ENCODE measurements at regions not wholly inside any gene's neighbourhood (a gene's known extent, or its start where the extent isn't known, plus 50 kb on each side); places are given as distances from the start of the nearest gene placed in this dataset.

GRCh38 chr17:11002417-11002816 lies 164.5 kb upstream of the PIRT start:
- H3K9me1 ChIP-seq (replicated peaks; ENCODE audit: control insufficient read depth, extremely low read depth, insufficient read depth, low read length) = no peaks in the 10 kb centered on the region
- no peaks in the 10 kb centered on the region for H3K79me2 ChIP-seq (ENCODE audit: control insufficient read depth, insufficient read depth, low read length)
- H3K9me3 ChIP-seq (replicated peaks; ENCODE audit: control insufficient read depth, insufficient read depth, low read length) = peaks cover 11% of the 10 kb centered on the region
- TF ChIP-seq FOS (IDR thresholded peaks at IDR 0.05; ENCODE audit: borderline replicate concordance, insufficient read depth, low read length) = no peak
- TF ChIP-seq, protein P1, sequence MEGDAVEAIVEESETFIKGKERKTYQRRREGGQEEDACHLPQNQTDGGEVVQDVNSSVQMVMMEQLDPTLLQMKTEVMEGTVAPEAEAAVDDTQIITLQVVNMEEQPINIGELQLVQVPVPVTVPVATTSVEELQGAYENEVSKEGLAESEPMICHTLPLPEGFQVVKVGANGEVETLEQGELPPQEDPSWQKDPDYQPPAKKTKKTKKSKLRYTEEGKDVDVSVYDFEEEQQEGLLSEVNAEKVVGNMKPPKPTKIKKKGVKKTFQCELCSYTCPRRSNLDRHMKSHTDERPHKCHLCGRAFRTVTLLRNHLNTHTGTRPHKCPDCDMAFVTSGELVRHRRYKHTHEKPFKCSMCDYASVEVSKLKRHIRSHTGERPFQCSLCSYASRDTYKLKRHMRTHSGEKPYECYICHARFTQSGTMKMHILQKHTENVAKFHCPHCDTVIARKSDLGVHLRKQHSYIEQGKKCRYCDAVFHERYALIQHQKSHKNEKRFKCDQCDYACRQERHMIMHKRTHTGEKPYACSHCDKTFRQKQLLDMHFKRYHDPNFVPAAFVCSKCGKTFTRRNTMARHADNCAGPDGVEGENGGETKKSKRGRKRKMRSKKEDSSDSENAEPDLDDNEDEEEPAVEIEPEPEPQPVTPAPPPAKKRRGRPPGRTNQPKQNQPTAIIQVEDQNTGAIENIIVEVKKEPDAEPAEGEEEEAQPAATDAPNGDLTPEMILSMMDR (IDR thresholded peaks at IDR 0.05; ENCODE audit: extremely low read depth in 1 of 2, insufficient read depth in 1 of 2, low read depth in 1 of 2, low read length in 2 of 2) = no peak
- TF ChIP-seq, protein P2, sequence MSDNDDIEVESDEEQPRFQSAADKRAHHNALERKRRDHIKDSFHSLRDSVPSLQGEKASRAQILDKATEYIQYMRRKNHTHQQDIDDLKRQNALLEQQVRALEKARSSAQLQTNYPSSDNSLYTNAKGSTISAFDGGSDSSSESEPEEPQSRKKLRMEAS (IDR thresholded peaks at IDR 0.05; ENCODE audit: insufficient read depth, insufficient read length) = no peak
- no peak for TF ChIP-seq GATA2 (IDR thresholded peaks at IDR 0.05; ENCODE audit: insufficient read depth, insufficient read length, low read depth, low read length)
- TF ChIP-seq JUN (IDR thresholded peaks at IDR 0.05; ENCODE audit: borderline replicate concordance, insufficient read depth, insufficient read length, low read depth) = no peak
- TF ChIP-seq EZH2 (IDR thresholded peaks at IDR 0.05; ENCODE audit: borderline replicate concordance, low read depth, low read length, severe bottlenecking) = no peak
- no peak for TF ChIP-seq POLR2AphosphoS5 (IDR thresholded peaks at IDR 0.05; ENCODE audit: insufficient read depth, low read depth, low read length)
- no peak for TF ChIP-seq POLR2A (IDR thresholded peaks at IDR 0.05; ENCODE audit: low read depth, low read length)
- no peak for TF ChIP-seq MYC (IDR thresholded peaks at IDR 0.05; ENCODE audit: low read depth, low read length)
- no peak overlapping the region for H3K4me2 ChIP-seq (ENCODE audit: insufficient read depth, low read length)
- H3K27me3 ChIP-seq (ENCODE audit: control insufficient read depth in 2 of 2, insufficient read depth in 2 of 2, low read length in 2 of 2) = no peaks in the 10 kb centered on the region
- no peak overlapping the region for H3K4me3 ChIP-seq (replicated peaks in 1 of 3; ENCODE audit: insufficient read depth in 1 of 3, low read depth in 1 of 3, low read length in 3 of 3)
- no peak for DNase-seq (ENCODE audit: low read depth, low spot score)
- H3K4me1 ChIP-seq (ENCODE audit: control insufficient read depth, extremely low read depth, insufficient read depth, low read length) = no peaks in the 10 kb centered on the region
- POLR2A ChIA-PET = no interaction called here
- dilution Hi-C loops (cut with MboI; ENCODE audit: extremely low pct_ligation_motif_present, low sequenced_read_pairs) (no loop called here), intact Hi-C loops (cut with micrococcal nuclease) (no loop called here)
- H4K20me1 ChIP-seq (replicated peaks; ENCODE audit: control insufficient read depth, extremely low read depth, insufficient read depth, low read length) = no peaks in the 10 kb centered on the region
- no peaks in the 10 kb centered on the region for H3K36me3 ChIP-seq (ENCODE audit: control insufficient read depth in 2 of 2, extremely low read depth in 1 of 2, insufficient read depth in 2 of 2, low read length in 2 of 2)
- FAIRE-seq = no peak
- CTCF ChIA-PET = no interaction called here
- BruUV-seq (replicated peaks) = no TSS peak
- H3K9ac ChIP-seq (replicated peaks; ENCODE audit: extremely low read depth, insufficient read depth, low read length) = no peak overlapping the region
- H3K27ac ChIP-seq (ENCODE audit: insufficient read depth, low read depth, low read length) = no peak overlapping the region
- H2AFZ ChIP-seq (ENCODE audit: low read depth, low read length) = no peak overlapping the region
